ENCODE measurements at regions not wholly inside any gene's neighbourhood (a gene's known extent, or its start where the extent isn't known, plus 50 kb on each side); places are given as distances from the start of the nearest gene placed in this dataset.

GRCh38 chr10:126736727-126737126 is 66.2 kb upstream of the C10orf90 start:
- no peaks in the 10 kb centered on the region for H3K9me3 ChIP-seq
- TF ChIP-seq POLR2A (IDR thresholded peaks at IDR 0.05): no peak
- TF ChIP-seq CTCF (IDR thresholded peaks at IDR 0.05): no peak
- intact Hi-C loops (cut with DNase I; ENCODE audit: low total_unique reads): no loop called here
- no peaks in the 10 kb centered on the region for H3K36me3 ChIP-seq
- H3K4me1 ChIP-seq: no peaks in the 10 kb centered on the region
- no peaks in the 10 kb centered on the region for H3K27me3 ChIP-seq
- DNase-seq: no peak
- H3K4me3 ChIP-seq: no peak overlapping the region
- no peak overlapping the region for H3K27ac ChIP-seq

GRCh38 chr10:126738001-126738400 is 67.5 kb upstream of the C10orf90 start:
- no peak for DNase-seq
- Histone ChIP-seq H3K27ac (no peak overlapping the region), H3K27me3 (no peaks in the 10 kb centered on the region), H3K4me3 (no peak overlapping the region), H3K36me3 (no peaks in the 10 kb centered on the region), H3K4me1 (no peaks in the 10 kb centered on the region), H3K9me3 (no peaks in the 10 kb centered on the region)
- TF ChIP-seq POLR2A (IDR thresholded peaks at IDR 0.05) (no peak), CTCF (IDR thresholded peaks at IDR 0.05) (no peak)
- intact Hi-C loops (cut with DNase I; ENCODE audit: low total_unique reads): no loop called here

GRCh38 chr10:126744571-126744970 is 74.1 kb upstream of the C10orf90 start:
- Histone ChIP-seq H3K27ac (no peak overlapping the region), H3K4me3 (no peak overlapping the region), H3K27me3 (no peaks in the 10 kb centered on the region), H3K36me3 (no peaks in the 10 kb centered on the region), H3K9me3 (no peaks in the 10 kb centered on the region), H3K4me1 (no peaks in the 10 kb centered on the region)
- DNase-seq: no peak
- intact Hi-C loops (cut with DNase I; ENCODE audit: low total_unique reads): no loop called here
- TF ChIP-seq POLR2A (IDR thresholded peaks at IDR 0.05) (no peak), CTCF (IDR thresholded peaks at IDR 0.05) (no peak)

- peak; percentile 32 to 42 for DNase-seq
- H3K9me3 ChIP-seq: no peaks in the 10 kb centered on the region
- intact Hi-C loops (cut with DNase I; ENCODE audit: low total_unique reads): no loop called here
These were observed 78.6 kb upstream of the C10orf90 start for GRCh38 chr10:126749015-126749655.

GRCh38 chr10:126754966-126755365 is 84.5 kb upstream of the C10orf90 start:
- H3K4me1 ChIP-seq: no peaks in the 10 kb centered on the region
- H3K9me3 ChIP-seq: no peaks in the 10 kb centered on the region
- H3K27ac ChIP-seq: no peak overlapping the region
- H3K4me3 ChIP-seq: no peak overlapping the region
- H3K27me3 ChIP-seq: no peaks in the 10 kb centered on the region
- intact Hi-C loops (cut with DNase I; ENCODE audit: low total_unique reads): no loop called here
- no peak for DNase-seq
- H3K36me3 ChIP-seq: no peaks in the 10 kb centered on the region
- TF ChIP-seq CTCF (IDR thresholded peaks at IDR 0.05): no peak
- no peak for TF ChIP-seq POLR2A (IDR thresholded peaks at IDR 0.05)

More at GRCh38 chr10:126749015-126749655, 78.6 kb upstream of the C10orf90 start:
- no peak overlapping the region for H3K4me3 ChIP-seq
- H3K4me1 ChIP-seq: no peaks in the 10 kb centered on the region
- no peaks in the 10 kb centered on the region for H3K27me3 ChIP-seq
- no peaks in the 10 kb centered on the region for H3K36me3 ChIP-seq
- H3K27ac ChIP-seq: no peak overlapping the region
- TF ChIP-seq CTCF (IDR thresholded peaks at IDR 0.05): peak; percentile 27 to 47 (median 37)
- no peak for TF ChIP-seq POLR2A (IDR thresholded peaks at IDR 0.05)
